A549 (cell line): ENCODE measurements at regions not wholly inside any gene's neighbourhood (a gene's known extent, or its start where the extent isn't known, plus 50 kb on each side); places are given as distances from the start of the nearest gene placed in this dataset.

Experiments
- ATAC-seq, 2 experiments: fragments of 200-7000 bp in 1 of 2; fragments of >200 bp in 1 of 2; cut with Nextera tagmentation in 1 of 2; cut with Tn5 transposase in 1 of 2; 3 replicates each; pipeline versions ENCODE4 v1.8.0 to v1.9.1; 2018 to 2020; ENCODE audit warnings: mild to moderate bottlenecking in 1 of 2, moderate library complexity in 1 of 2
- CTCF ChIA-PET: fragments of 300-600 bp; sonication (Branson Sonifier 250); formaldehyde crosslinking; extraction: SDS; loops from one replicate; lab custom pipeline; 2021; ENCODE audit warnings: antibody characterized with exemption, inconsistent platforms; lab: Yijun Ruan, JAX
- POLR2A ChIA-PET: fragments of 350-600 bp; formaldehyde crosslinking; extraction: SDS; loops from one replicate; lab custom pipeline; 2021; ENCODE audit warnings: antibody characterized with exemption, inconsistent platforms; lab: Yijun Ruan, JAX
- DNase-seq, 2 experiments: peaks; one replicate each; pipeline versions ENCODE4 v3.0.0 to v3.0.0-alpha.2; 2011 to 2016; ENCODE audit warnings: low read depth in 1 of 2, low spot score in 1 of 2
- FAIRE-seq: peaks from 2 replicates; lab custom pipeline; 2011; peaks lifted over from hg19 to GRCh38; lab: Jason Lieb, UNC
- H3K27ac ChIP-seq, 2 experiments: fragments of >200 bp; sonication (Bioruptor Twin); formaldehyde crosslinking; 3 replicates each; pipeline ENCODE4 v1.5.1; 2016 to 2017
- H3K4me1 ChIP-seq: fragments of >200 bp; sonication (Bioruptor Twin); formaldehyde crosslinking; 3 replicates; pipeline ENCODE4 v1.6.1; 2016
- H3K4me2 ChIP-seq: fragments of >200 bp; sonication (Bioruptor Twin); formaldehyde crosslinking; 3 replicates; pipeline ENCODE4 v1.6.1; 2016
- H3K4me3 ChIP-seq: fragments of >200 bp; sonication (Bioruptor Twin); formaldehyde crosslinking; 3 replicates; pipeline ENCODE4 v1.5.1; 2016
- H3K9me3 ChIP-seq: fragments of >200 bp; sonication (Bioruptor Twin); formaldehyde crosslinking; 3 replicates; pipeline ENCODE4 v1.6.1; 2016
- BHLHE40 ChIP-seq: IDR thresholded peaks from 2 replicates; pipeline ENCODE4 v1.6.1; 2012; ENCODE audit warnings: low read depth, low read length, inconsistent platforms
- CBX8 ChIP-seq: fragments of 200-600 bp; sonication (generic); IDR thresholded peaks from 2 replicates; pipeline ENCODE4 v1.6.1; 2016
- CHD4 ChIP-seq: fragments of 200-600 bp; sonication (generic); IDR thresholded peaks from 2 replicates; pipeline ENCODE4 v1.6.1; 2016; ENCODE audit warnings: antibody characterized with exemption, mild to moderate bottlenecking, borderline replicate concordance
- EHMT2 ChIP-seq: fragments of 200-600 bp; sonication (generic); IDR thresholded peaks from 2 replicates; pipeline ENCODE4 v1.6.1; 2016; ENCODE audit warnings: antibody characterized with exemption, low read depth, mild to moderate bottlenecking, moderate library complexity
- EP300 ChIP-seq, 2 experiments: fragments of >200 bp; sonication (Bioruptor Twin); formaldehyde crosslinking; IDR thresholded peaks; 2 replicates in 1 of 2; 3 replicates in 1 of 2; pipeline ENCODE4 v1.6.1; 2016 to 2017
- ESRRA ChIP-seq: fragments of 150-350 bp; IDR thresholded peaks from 2 replicates; pipeline ENCODE4 v1.6.1; 2014; ENCODE audit warnings: mild to moderate bottlenecking, low read length, borderline replicate concordance
- FOXS1 ChIP-seq: fragments of 250-450 bp; sonication (Bioruptor Pico); IDR thresholded peaks from 2 replicates; pipeline ENCODE4 v1.5.0; 2020; ENCODE audit warnings: mild to moderate bottlenecking, moderate library complexity
- GATA3 ChIP-seq: IDR thresholded peaks from 2 replicates; pipeline ENCODE4 v1.6.1; 2012; ENCODE audit warnings: borderline replicate concordance
- HEYL ChIP-seq: fragments of 250-450 bp; sonication (Bioruptor Pico); IDR thresholded peaks from 2 replicates; pipeline ENCODE4 v1.8.0; 2021; ENCODE audit warnings: mild to moderate bottlenecking, moderate library complexity
- POLR2AphosphoS2 ChIP-seq: conservative IDR thresholded peaks from 2 replicates; pipeline ENCODE4 v1.6.1; 2012; ENCODE audit warnings: low read length, improper control_type of control experiment, inconsistent platforms
- RAD21 ChIP-seq, 2 experiments: fragments of >200 bp in 1 of 2; sonication (Bioruptor Twin) in 1 of 2; formaldehyde crosslinking in 1 of 2; IDR thresholded peaks in 1 of 2; conservative IDR thresholded peaks in 1 of 2; 2 replicates in 1 of 2; 3 replicates in 1 of 2; pipeline ENCODE4 v1.6.1; 2012 to 2018; ENCODE audit warnings: inconsistent platforms in 1 of 2
- RCOR1 ChIP-seq: fragments of 150-350 bp; IDR thresholded peaks from 2 replicates; pipeline ENCODE4 v1.6.1; 2014; ENCODE audit warnings: antibody characterized with exemption, low read length, low read depth
- SMC3 ChIP-seq: fragments of >200 bp; sonication (Bioruptor Twin); formaldehyde crosslinking; IDR thresholded peaks from 3 replicates; pipeline ENCODE4 v1.6.1; 2018; ENCODE audit warnings: inconsistent platforms
- SREBF2 ChIP-seq: fragments of 450-650 bp; IDR thresholded peaks from 2 replicates; pipeline ENCODE4 v1.6.1; 2014; ENCODE audit warnings: mild to moderate bottlenecking, moderate library complexity
- ZFP36 ChIP-seq: fragments of 450-650 bp; IDR thresholded peaks from 2 replicates; pipeline ENCODE4 v1.6.1; 2014; ENCODE audit warnings: borderline replicate concordance; ENCODE audit not compliant: partially characterized antibody
- ZSCAN20 ChIP-seq: fragments of 250-450 bp; sonication (Bioruptor Pico); IDR thresholded peaks from 2 replicates; pipeline ENCODE4 v1.8.0; 2022; ENCODE audit warnings: mild to moderate bottlenecking, moderate library complexity
- WGBS: methylation state at CpG from one replicate; pipeline ENCODE4 v1.1.6; 2017; ENCODE audit errors: missing lambda C conversion rate; 5-methylcytosine and 5-hydroxymethylcytosine counted together
- TF ChIP-seq, protein P1 (sequence below): fragments of 200-600 bp; sonication (generic); IDR thresholded peaks from 2 replicates; pipeline ENCODE4 v1.6.1; 2016; ENCODE audit warnings: antibody characterized with exemption, mild to moderate bottlenecking, moderate library complexity
- TF ChIP-seq, protein P2 (sequence below): fragments of 250-450 bp; sonication (Bioruptor Pico); IDR thresholded peaks from 2 replicates; pipeline ENCODE4 v1.5.0; 2021; ENCODE audit warnings: mild to moderate bottlenecking, moderate library complexity, borderline replicate concordance
- TF ChIP-seq, protein P3 (sequence below): fragments of >200 bp; sonication (Bioruptor Twin); formaldehyde crosslinking; IDR thresholded peaks from 3 replicates; pipeline ENCODE4 v1.5.1; 2016
- TF ChIP-seq, protein P4 (sequence below): IDR thresholded peaks from 2 replicates; pipeline ENCODE4 v1.6.1; 2012

DNA sequence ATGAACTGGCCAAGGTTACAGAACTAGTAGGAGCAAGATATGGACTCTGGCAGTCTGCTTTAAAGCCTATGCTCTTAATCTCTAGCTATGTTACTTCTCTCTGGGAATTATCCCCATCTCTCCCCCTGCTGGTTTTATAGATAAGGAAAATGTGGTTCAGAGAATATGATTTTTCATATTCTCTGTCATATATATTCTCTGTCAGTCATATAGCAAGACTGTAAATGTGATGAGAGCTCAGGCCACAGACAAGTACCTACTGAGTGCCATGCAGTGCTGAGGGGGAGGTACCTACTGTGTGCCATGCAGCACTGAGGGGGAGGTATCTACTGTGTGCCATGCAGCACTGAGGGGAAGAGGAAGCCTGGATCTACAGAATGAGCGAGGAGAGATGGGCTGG is 220.3 kb upstream of the FGGY start:
- H3K4me1 ChIP-seq = no peaks in the 10 kb centered on the region
- ChIA-PET POLR2A (no interaction called here), CTCF (interaction anchor here (0.7 to 1.8 kb wide), 9 partner anchors 11 to 293 kb away, joined by 3 to 6 read pairs (median 3); partner anchors contain the start of gene JUN)
- 78% methylated on average over 1 of the region's 1 CpG for WGBS
- H3K4me3 ChIP-seq = no peak overlapping the region
- no peak overlapping the region for H3K4me2 ChIP-seq
- TF ChIP-seq SMC3 = peak; percentile 43; the same call in 1 of the 3 replicates
- TF ChIP-seq RCOR1 = no peak
- TF ChIP-seq RAD21 (conservative IDR thresholded peaks at IDR 0.05 in 1 of 2, IDR thresholded peaks at IDR 0.05 in 1 of 2) = peak; percentile 36; a peak in 4 of 5 replicates
- no peak for TF ChIP-seq BHLHE40
- TF ChIP-seq POLR2AphosphoS2 = no peak
- TF ChIP-seq EP300 (IDR thresholded peaks at IDR 0.05) = no peak
- TF ChIP-seq HEYL (CRISPR knock-in tag) = no peak
- no peak for TF ChIP-seq GATA3
- TF ChIP-seq, protein P1, sequence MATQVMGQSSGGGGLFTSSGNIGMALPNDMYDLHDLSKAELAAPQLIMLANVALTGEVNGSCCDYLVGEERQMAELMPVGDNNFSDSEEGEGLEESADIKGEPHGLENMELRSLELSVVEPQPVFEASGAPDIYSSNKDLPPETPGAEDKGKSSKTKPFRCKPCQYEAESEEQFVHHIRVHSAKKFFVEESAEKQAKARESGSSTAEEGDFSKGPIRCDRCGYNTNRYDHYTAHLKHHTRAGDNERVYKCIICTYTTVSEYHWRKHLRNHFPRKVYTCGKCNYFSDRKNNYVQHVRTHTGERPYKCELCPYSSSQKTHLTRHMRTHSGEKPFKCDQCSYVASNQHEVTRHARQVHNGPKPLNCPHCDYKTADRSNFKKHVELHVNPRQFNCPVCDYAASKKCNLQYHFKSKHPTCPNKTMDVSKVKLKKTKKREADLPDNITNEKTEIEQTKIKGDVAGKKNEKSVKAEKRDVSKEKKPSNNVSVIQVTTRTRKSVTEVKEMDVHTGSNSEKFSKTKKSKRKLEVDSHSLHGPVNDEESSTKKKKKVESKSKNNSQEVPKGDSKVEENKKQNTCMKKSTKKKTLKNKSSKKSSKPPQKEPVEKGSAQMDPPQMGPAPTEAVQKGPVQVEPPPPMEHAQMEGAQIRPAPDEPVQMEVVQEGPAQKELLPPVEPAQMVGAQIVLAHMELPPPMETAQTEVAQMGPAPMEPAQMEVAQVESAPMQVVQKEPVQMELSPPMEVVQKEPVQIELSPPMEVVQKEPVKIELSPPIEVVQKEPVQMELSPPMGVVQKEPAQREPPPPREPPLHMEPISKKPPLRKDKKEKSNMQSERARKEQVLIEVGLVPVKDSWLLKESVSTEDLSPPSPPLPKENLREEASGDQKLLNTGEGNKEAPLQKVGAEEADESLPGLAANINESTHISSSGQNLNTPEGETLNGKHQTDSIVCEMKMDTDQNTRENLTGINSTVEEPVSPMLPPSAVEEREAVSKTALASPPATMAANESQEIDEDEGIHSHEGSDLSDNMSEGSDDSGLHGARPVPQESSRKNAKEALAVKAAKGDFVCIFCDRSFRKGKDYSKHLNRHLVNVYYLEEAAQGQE = no peak
- TF ChIP-seq, protein P2, sequence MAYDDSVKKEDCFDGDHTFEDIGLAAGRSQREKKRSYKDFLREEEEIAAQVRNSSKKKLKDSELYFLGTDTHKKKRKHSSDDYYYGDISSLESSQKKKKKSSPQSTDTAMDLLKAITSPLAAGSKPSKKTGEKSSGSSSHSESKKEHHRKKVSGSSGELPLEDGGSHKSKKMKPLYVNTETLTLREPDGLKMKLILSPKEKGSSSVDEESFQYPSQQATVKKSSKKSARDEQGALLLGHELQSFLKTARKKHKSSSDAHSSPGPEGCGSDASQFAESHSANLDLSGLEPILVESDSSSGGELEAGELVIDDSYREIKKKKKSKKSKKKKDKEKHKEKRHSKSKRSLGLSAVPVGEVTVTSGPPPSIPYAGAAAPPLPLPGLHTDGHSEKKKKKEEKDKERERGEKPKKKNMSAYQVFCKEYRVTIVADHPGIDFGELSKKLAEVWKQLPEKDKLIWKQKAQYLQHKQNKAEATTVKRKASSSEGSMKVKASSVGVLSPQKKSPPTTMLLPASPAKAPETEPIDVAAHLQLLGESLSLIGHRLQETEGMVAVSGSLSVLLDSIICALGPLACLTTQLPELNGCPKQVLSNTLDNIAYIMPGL (CRISPR knock-in tag) = no peak
- TF ChIP-seq, protein P3, sequence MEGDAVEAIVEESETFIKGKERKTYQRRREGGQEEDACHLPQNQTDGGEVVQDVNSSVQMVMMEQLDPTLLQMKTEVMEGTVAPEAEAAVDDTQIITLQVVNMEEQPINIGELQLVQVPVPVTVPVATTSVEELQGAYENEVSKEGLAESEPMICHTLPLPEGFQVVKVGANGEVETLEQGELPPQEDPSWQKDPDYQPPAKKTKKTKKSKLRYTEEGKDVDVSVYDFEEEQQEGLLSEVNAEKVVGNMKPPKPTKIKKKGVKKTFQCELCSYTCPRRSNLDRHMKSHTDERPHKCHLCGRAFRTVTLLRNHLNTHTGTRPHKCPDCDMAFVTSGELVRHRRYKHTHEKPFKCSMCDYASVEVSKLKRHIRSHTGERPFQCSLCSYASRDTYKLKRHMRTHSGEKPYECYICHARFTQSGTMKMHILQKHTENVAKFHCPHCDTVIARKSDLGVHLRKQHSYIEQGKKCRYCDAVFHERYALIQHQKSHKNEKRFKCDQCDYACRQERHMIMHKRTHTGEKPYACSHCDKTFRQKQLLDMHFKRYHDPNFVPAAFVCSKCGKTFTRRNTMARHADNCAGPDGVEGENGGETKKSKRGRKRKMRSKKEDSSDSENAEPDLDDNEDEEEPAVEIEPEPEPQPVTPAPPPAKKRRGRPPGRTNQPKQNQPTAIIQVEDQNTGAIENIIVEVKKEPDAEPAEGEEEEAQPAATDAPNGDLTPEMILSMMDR = peak; percentile 22; the same call in 1 of the 3 replicates
- TF ChIP-seq, all 56 proteins: peak for 3
- Histone ChIP-seq H3K9me3 (no peaks in the 10 kb centered on the region), H3K27ac (peak overlapping the region in 1 of 2 experiments; percentile 46; a peak in 1 of 6 replicates)
- DNase-seq = peak in 1 of 2 experiments; percentile 9
- no peak for FAIRE-seq
- peak; percentile 34 to 66; a peak in 4 of 6 replicates for ATAC-seq

DNA sequence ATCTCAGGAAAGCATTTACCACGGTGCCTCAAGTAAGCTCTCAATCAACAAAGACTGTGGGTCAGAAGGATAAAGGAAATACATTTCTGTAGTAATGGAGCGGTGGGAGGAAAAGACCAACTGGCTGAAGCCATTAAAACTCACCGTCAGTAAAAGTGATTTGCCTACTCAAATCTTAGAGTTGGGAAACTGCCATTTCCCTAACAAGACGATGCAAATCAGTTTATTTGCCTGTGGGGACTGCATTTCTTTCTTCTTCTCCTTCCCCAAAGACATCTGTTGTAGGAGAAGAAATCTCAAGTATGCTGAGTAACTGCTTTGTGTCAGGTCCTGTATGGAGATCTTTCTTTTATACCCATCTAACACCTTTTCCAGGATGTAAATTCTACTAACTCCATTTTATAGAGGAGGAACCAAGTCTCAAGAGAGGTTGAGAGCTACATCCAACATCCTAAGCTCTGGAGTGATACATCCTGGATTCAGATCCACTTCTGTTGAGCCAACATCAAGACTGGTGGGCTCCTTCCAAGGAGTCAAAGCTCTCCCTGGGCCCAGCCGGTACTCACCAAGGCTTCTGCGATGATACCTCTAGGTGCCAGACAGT is 219.3 kb upstream of the FGGY start:
- no peak for TF ChIP-seq ZFP36
- no peak for TF ChIP-seq POLR2AphosphoS2
- TF ChIP-seq ZSCAN20 (CRISPR knock-in tag) = no peak
- no peak for TF ChIP-seq CHD4
- TF ChIP-seq SREBF2 = no peak
- TF ChIP-seq ESRRA = no peak
- TF ChIP-seq CBX8 = no peak
- no peak for TF ChIP-seq FOXS1 (CRISPR knock-in tag)
- TF ChIP-seq EHMT2 = no peak
- TF ChIP-seq, protein P4, sequence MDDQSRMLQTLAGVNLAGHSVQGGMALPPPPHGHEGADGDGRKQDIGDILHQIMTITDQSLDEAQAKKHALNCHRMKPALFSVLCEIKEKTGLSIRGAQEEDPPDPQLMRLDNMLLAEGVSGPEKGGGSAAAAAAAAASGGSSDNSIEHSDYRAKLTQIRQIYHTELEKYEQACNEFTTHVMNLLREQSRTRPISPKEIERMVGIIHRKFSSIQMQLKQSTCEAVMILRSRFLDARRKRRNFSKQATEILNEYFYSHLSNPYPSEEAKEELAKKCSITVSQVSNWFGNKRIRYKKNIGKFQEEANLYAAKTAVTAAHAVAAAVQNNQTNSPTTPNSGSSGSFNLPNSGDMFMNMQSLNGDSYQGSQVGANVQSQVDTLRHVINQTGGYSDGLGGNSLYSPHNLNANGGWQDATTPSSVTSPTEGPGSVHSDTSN = no peak
- no peak overlapping the region for H3K4me2 ChIP-seq
- ChIA-PET CTCF (interaction anchor here (0.8 to 1.8 kb wide), 8 partner anchors 12 to 293 kb away, joined by 3 to 6 read pairs (median 3); no protein-coding TSS in a partner anchor), POLR2A (no interaction called here)
- no peaks in the 10 kb centered on the region for H3K4me1 ChIP-seq
- no peak overlapping the region for H3K27ac ChIP-seq
- no peak for FAIRE-seq
- no peaks in the 10 kb centered on the region for H3K9me3 ChIP-seq
- ATAC-seq = no peak
- no peak for DNase-seq
- 97% methylated on average over 6 of the region's 6 CpGs for WGBS
- no peak overlapping the region for H3K4me3 ChIP-seq
